H1 (cell line): ENCODE measurements at regions not wholly inside any gene's neighbourhood (a gene's known extent, or its start where the extent isn't known, plus 50 kb on each side); places are given as distances from the start of the nearest gene placed in this dataset.
A peak's percentile ranks its signal among the peaks of the same experiment; 100 is the strongest.

Experiments
- CTCF ChIA-PET: fragments of 300-600 bp; sonication (Branson Sonifier 250); formaldehyde crosslinking; loops from one replicate; lab custom pipeline; 2021; ENCODE audit not compliant: partially characterized antibody; lab: Charles Lee
- POLR2A ChIA-PET: fragments of 300-600 bp; sonication (Branson Sonifier 250); formaldehyde crosslinking; loops from one replicate; lab custom pipeline; 2021; ENCODE audit warnings: inconsistent platforms; ENCODE audit not compliant: partially characterized antibody; lab: Charles Lee
- DNase-seq, 2 experiments: peaks; one replicate each; pipeline versions ENCODE4 v3.0.0 to v3.0.0-alpha.2; 2010 to 2022; ENCODE audit warnings: low spot score in 2 of 2, low read depth in 1 of 2, mixed read lengths in 1 of 2
- FAIRE-seq: peaks from 2 replicates; lab custom pipeline; 2011; peaks lifted over from hg19 to GRCh38; lab: Jason Lieb, UNC
- H2AFZ ChIP-seq: 2 replicates; pipeline ENCODE4 v1.8.1; 2012; ENCODE audit warnings: low read length, inconsistent platforms
- H2AK5ac ChIP-seq: 2 replicates; pipeline ENCODE4 v1.6.1; 2013; ENCODE audit warnings: low read depth, low read length
- H2BK120ac ChIP-seq: replicated peaks from 2 replicates; pipeline ENCODE3; 2013; ENCODE audit warnings: low read depth, low read length, inconsistent platforms
- H2BK12ac ChIP-seq: 2 replicates; pipeline ENCODE4 v1.6.1; 2013; ENCODE audit warnings: low read depth, low read length
- H2BK15ac ChIP-seq: 2 replicates; pipeline ENCODE4 v1.6.1; 2013; ENCODE audit warnings: low read length
- H2BK20ac ChIP-seq: 2 replicates; pipeline ENCODE4 v1.6.1; 2013; ENCODE audit warnings: low read length
- H2BK5ac ChIP-seq: 2 replicates; pipeline ENCODE4 v1.6.1; 2013; ENCODE audit warnings: low read depth, low read length
- H3K14ac ChIP-seq: 2 replicates; pipeline ENCODE4 v1.6.1; 2013; ENCODE audit warnings: inconsistent platforms; ENCODE audit not compliant: insufficient read length
- H3K18ac ChIP-seq: 2 replicates; pipeline ENCODE4 v1.6.1; 2013; ENCODE audit warnings: low read length; ENCODE audit errors: extremely low read depth
- H3K23ac ChIP-seq: 2 replicates; pipeline ENCODE4 v1.6.1; 2013; ENCODE audit warnings: inconsistent platforms; ENCODE audit not compliant: insufficient read length
- H3K23me2 ChIP-seq: 2 replicates; pipeline ENCODE4 v1.6.1; 2013; ENCODE audit warnings: low read depth, low read length
- H3K27ac ChIP-seq: 2 replicates; pipeline ENCODE4 v1.6.1; 2011; ENCODE audit warnings: low read depth, low read length, inconsistent platforms
- H3K27me3 ChIP-seq, 4 experiments: replicated peaks in 1 of 4; 1 replicate in 1 of 4; 2 replicates in 3 of 4; pipeline versions ENCODE4 v1.6.1 to v1.8.1; 2011 to 2013; ENCODE audit warnings: low read length in 3 of 4, mild to moderate bottlenecking in 3 of 4, inconsistent platforms in 2 of 4, mixed read lengths in 2 of 4, moderate library complexity in 1 of 4; ENCODE audit not compliant: control insufficient read depth in 3 of 4, insufficient read depth in 3 of 4; ENCODE audit errors: extremely low read depth in 1 of 4
- H3K36me3 ChIP-seq, 4 experiments: 2 replicates each; pipeline versions ENCODE4 v1.6.1 to v1.8.1; 2011 to 2013; ENCODE audit warnings: mild to moderate bottlenecking in 4 of 4, low read length in 3 of 4, moderate library complexity in 2 of 4, control low read depth in 1 of 4, inconsistent platforms in 1 of 4; ENCODE audit not compliant: insufficient read depth in 4 of 4, control insufficient read depth in 2 of 4
- H3K4ac ChIP-seq: replicated peaks from 2 replicates; pipeline ENCODE3; 2013; ENCODE audit warnings: low read length, low read depth, mixed read lengths, inconsistent platforms; ENCODE audit not compliant: insufficient read length
- H3K4me1 ChIP-seq, 4 experiments: replicated peaks in 1 of 4; 1 replicate in 1 of 4; 2 replicates in 3 of 4; pipeline versions ENCODE4 v1.6.1 to v1.8.1; 2011 to 2013; ENCODE audit warnings: low read length in 3 of 4, inconsistent platforms in 2 of 4, mixed read lengths in 1 of 4; ENCODE audit not compliant: insufficient read depth in 4 of 4, control insufficient read depth in 3 of 4
- H3K4me2 ChIP-seq, 2 experiments: 2 replicates each; pipeline versions ENCODE4 v1.6.1 to v1.8.1; 2011 to 2013; ENCODE audit warnings: low read depth in 2 of 2, low read length in 2 of 2, control low read depth in 1 of 2, inconsistent platforms in 1 of 2, mild to moderate bottlenecking in 1 of 2; ENCODE audit not compliant: insufficient read depth in 1 of 2
- H3K4me3 ChIP-seq, 4 experiments: fragments of 200-600, 300-600 bp in 1 of 4; sonication (generic), shearing (Covaris generic), sonication (Bioruptor Twin) in 1 of 4; 2 replicates each; pipeline versions ENCODE4 v1.5.1 to v1.8.1; 2011 to 2016; ENCODE audit warnings: low read length in 4 of 4, low read depth in 3 of 4, control low read depth in 2 of 4, inconsistent platforms in 2 of 4, mild to moderate bottlenecking in 2 of 4, mixed read lengths in 1 of 4, moderate library complexity in 1 of 4; ENCODE audit not compliant: insufficient read depth in 2 of 4; ENCODE audit errors: extremely low read depth in 1 of 4
- H3K56ac ChIP-seq: replicated peaks from 2 replicates; pipeline ENCODE3; 2013; ENCODE audit warnings: low read depth, mild to moderate bottlenecking, mixed read lengths, low read length, inconsistent platforms; ENCODE audit not compliant: insufficient read length
- H3K79me1 ChIP-seq: 2 replicates; pipeline ENCODE4 v1.6.1; 2013; ENCODE audit warnings: low read depth, low read length, control low read depth
- H3K79me2 ChIP-seq, 2 experiments: 2 replicates each; pipeline versions ENCODE4 v1.6.1 to v1.8.1; 2012 to 2013; ENCODE audit warnings: low read length in 2 of 2, mild to moderate bottlenecking in 2 of 2, inconsistent platforms in 1 of 2; ENCODE audit not compliant: insufficient read depth in 2 of 2, control insufficient read depth in 1 of 2
- H3K9ac ChIP-seq, 4 experiments: replicated peaks in 1 of 4; 1 replicate in 1 of 4; 2 replicates in 3 of 4; pipeline versions ENCODE4 v1.6.1 to v1.8.1; 2011 to 2013; ENCODE audit warnings: low read depth in 3 of 4, low read length in 3 of 4, control low read depth in 2 of 4, mild to moderate bottlenecking in 2 of 4, moderate library complexity in 2 of 4, inconsistent platforms in 1 of 4; ENCODE audit errors: extremely low read depth in 1 of 4
- H3K9me3 ChIP-seq, 2 experiments: 2 replicates each; pipeline versions ENCODE4 v1.6.1 to v1.8.1; 2012 to 2013; ENCODE audit warnings: mild to moderate bottlenecking in 2 of 2, moderate library complexity in 2 of 2, control low read depth in 1 of 2, inconsistent platforms in 1 of 2, low read depth in 1 of 2, low read length in 1 of 2, mixed read lengths in 1 of 2; ENCODE audit not compliant: insufficient read depth in 2 of 2
- H4K20me1 ChIP-seq, 2 experiments: replicated peaks in 1 of 2; 2 replicates each; pipeline versions ENCODE3 to v1.8.1; 2011 to 2013; ENCODE audit warnings: inconsistent platforms in 2 of 2, low read length in 2 of 2, mild to moderate bottlenecking in 1 of 2; ENCODE audit not compliant: insufficient read depth in 2 of 2, control insufficient read depth in 1 of 2
- H4K5ac ChIP-seq: 2 replicates; pipeline ENCODE4 v1.6.1; 2013; ENCODE audit warnings: low read length, low read depth, mixed read lengths, inconsistent platforms; ENCODE audit not compliant: insufficient read length
- H4K8ac ChIP-seq: 2 replicates; pipeline ENCODE4 v1.8.0; 2013; ENCODE audit warnings: mild to moderate bottlenecking, moderate library complexity, low read length, inconsistent platforms; ENCODE audit not compliant: insufficient read depth; ENCODE audit errors: extremely low read depth
- H4K91ac ChIP-seq: replicated peaks from 2 replicates; pipeline ENCODE3; 2013; ENCODE audit warnings: low read length, mixed read lengths, inconsistent platforms; ENCODE audit not compliant: insufficient read length
- WGBS, 2 experiments: shearing (Covaris generic) in 1 of 2; methylation state at CpG; one replicate each; pipeline versions ENCODE4 v1.1.6 to v1.1.7; 2013 to 2015; ENCODE audit warnings: low lambda C conversion rate in 2 of 2, mixed read lengths in 2 of 2, inconsistent platforms in 1 of 2, low coverage in 1 of 2, missing lambda C conversion rate in 1 of 2; ENCODE audit not compliant: insufficient replicate concordance in 2 of 2, insufficient coverage in 1 of 2, insufficient read length in 1 of 2; ENCODE audit errors: extremely low coverage in 1 of 2, missing lambda C conversion rate in 1 of 2; 5-methylcytosine and 5-hydroxymethylcytosine counted together

DNA sequence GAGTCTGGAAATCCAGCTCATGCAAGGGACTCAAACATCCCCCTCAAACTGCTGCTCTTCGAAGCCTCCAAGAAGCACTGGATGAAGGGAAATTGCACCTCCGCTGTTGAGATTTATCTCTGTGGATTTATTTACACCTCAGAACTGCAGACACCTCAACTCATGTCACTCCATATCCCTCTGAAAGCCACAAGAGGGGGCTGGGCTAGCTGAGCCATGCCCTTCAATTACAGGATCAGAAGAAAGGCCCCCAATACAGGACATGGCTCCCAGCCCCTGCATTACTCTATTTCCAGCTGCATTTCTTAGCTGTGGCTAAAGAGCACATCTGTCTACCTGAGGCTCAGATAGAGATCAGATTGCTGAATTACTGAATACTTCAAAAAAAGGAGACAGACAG, 103.1 kb upstream of the DYNLRB2 start:
- H3K36me3 ChIP-seq = no peaks in the 10 kb centered on the region
- no peak overlapping the region for H2BK15ac ChIP-seq
- H3K4me2 ChIP-seq = no peak overlapping the region
- H4K5ac ChIP-seq = no peak overlapping the region
- no peaks in the 10 kb centered on the region; a peak in 1 of 4 replicates for H3K9me3 ChIP-seq
- no peak overlapping the region for H4K91ac ChIP-seq
- no peaks in the 10 kb centered on the region for H4K20me1 ChIP-seq
- H3K27me3 ChIP-seq = no peaks in the 10 kb centered on the region
- H3K4ac ChIP-seq = no peak overlapping the region
- H2AFZ ChIP-seq = peak overlapping the region; percentile 57
- no peak overlapping the region for H3K4me3 ChIP-seq
- no peak overlapping the region for H3K14ac ChIP-seq
- peak in 1 of 2 experiments; percentile 45 for DNase-seq
- no peak overlapping the region for H2BK12ac ChIP-seq
- no peak overlapping the region for H3K56ac ChIP-seq
- peaks cover 2% of the 10 kb centered on the region; the same call in 1 of the 2 replicates for H3K23me2 ChIP-seq
- H3K23ac ChIP-seq = no peak overlapping the region
- no peak overlapping the region for H3K18ac ChIP-seq
- 90% methylated on average over 2 of the region's 2 CpGs; no CpG with 5 or more reads in 1 of the 2 experiments for WGBS, 2 experiments
- no peak overlapping the region for H2BK120ac ChIP-seq
- H2BK5ac ChIP-seq = no peak overlapping the region
- no peak overlapping the region for H2AK5ac ChIP-seq
- H4K8ac ChIP-seq = no peak overlapping the region
- no peaks in the 10 kb centered on the region for H3K79me2 ChIP-seq
- no peak for FAIRE-seq
- ChIA-PET CTCF (interaction anchor here (1.2 to 1.7 kb wide), 5 partner anchors 11 to 89 kb away, joined by 3 to 7 read pairs (median 7); no protein-coding TSS in a partner anchor), POLR2A (no interaction called here)
- no peak overlapping the region for H2BK20ac ChIP-seq
- H3K79me1 ChIP-seq = no peaks in the 10 kb centered on the region
- no peak overlapping the region for H3K27ac ChIP-seq
- no peaks in the 10 kb centered on the region for H3K4me1 ChIP-seq
- H3K9ac ChIP-seq = no peak overlapping the region
